T-helper 2 cell (primary cell): ENCODE measurements at regions not wholly inside any gene's neighbourhood (a gene's known extent, or its start where the extent isn't known, plus 50 kb on each side); places are given as distances from the start of the nearest gene placed in this dataset.

ENCODE experiments used
- DNase-seq, 5 experiments: peaks; one replicate each; pipeline versions ENCODE4 v3.0.0 to v3.0.0-alpha.2; 2012 to 2022

GRCh38 chr5:111676926-111677415 is 80.0 kb downstream of the NREP start:
- DNase-seq: no peak

- DNase-seq: no peak
Measured at GRCh38 chr5:111676466-111676865, 80.5 kb downstream of the NREP start.

- no peak for DNase-seq
Measured at GRCh38 chr5:111675201-111675934, 81.6 kb downstream of the NREP start.

GRCh38 chr5:111673891-111674626 is 82.9 kb downstream of the NREP start:
- no peak for DNase-seq

GRCh38 chr5:111672099-111672498 is 84.9 kb downstream of the NREP start:
- DNase-seq: no peak

GRCh38 chr5:111670826-111671492 is 86.0 kb downstream of the NREP start:
- DNase-seq: no peak

GRCh38 chr5:111668477-111669414 is 88.2 kb downstream of the NREP start:
- no peak for DNase-seq

- no peak for DNase-seq
Measured at GRCh38 chr5:111667128-111667736, 89.8 kb downstream of the NREP start.

- no peak for DNase-seq
Measured at GRCh38 chr5:111656580-111656979, 100.4 kb downstream of the NREP start.

GRCh38 chr5:111655169-111655924 is 101.6 kb downstream of the NREP start:
- no peak for DNase-seq

GRCh38 chr5:111653408-111653807 is 103.6 kb downstream of the NREP start:
- no peak for DNase-seq

GRCh38 chr5:111649516-111649915 is 107.5 kb downstream of the NREP start:
- no peak for DNase-seq

GRCh38 chr5:111645303-111645838 is 111.6 kb downstream of the NREP start:
- no peak for DNase-seq

GRCh38 chr5:111643499-111643898 is 113.5 kb downstream of the NREP start:
- DNase-seq: no peak

- DNase-seq: no peak
Measured at GRCh38 chr5:111641533-111642233, 115.3 kb downstream of the NREP start.

GRCh38 chr5:111639912-111640311 is 117.1 kb downstream of the NREP start:
- DNase-seq: no peak

GRCh38 chr5:111636736-111637135 is 120.3 kb downstream of the NREP start:
- no peak for DNase-seq

- no peak for DNase-seq
Measured at GRCh38 chr5:111635916-111636570, 121.0 kb downstream of the NREP start.

- no peak for DNase-seq
Measured at GRCh38 chr5:111635151-111635902, 121.7 kb downstream of the NREP start.
